ENCODE measurements at regions not wholly inside any gene's neighbourhood (a gene's known extent, or its start where the extent isn't known, plus 50 kb on each side); places are given as distances from the start of the nearest gene placed in this dataset.
"Not testable (repeated sequence)": the region's sequence is repeated elsewhere in the genome, so short reads cannot be mapped to it uniquely, and the experiment has no call there.

GRCh38 chr1:172833954-172834353, 175.1 kb downstream of the FASLG start:
- peaks cover 38% of the 10 kb centered on the region for H3K27me3 ChIP-seq (ENCODE audit: insufficient read depth, low read depth, severe bottlenecking)
- DNase-seq = no peak
- no peak overlapping the region for H3K4me3 ChIP-seq (ENCODE audit: low read depth, low read length)
- H3K27ac ChIP-seq = no peak overlapping the region
- TF ChIP-seq CTCF (IDR thresholded peaks at IDR 0.05; ENCODE audit: low read depth, low read length) = no peak
- H3K9me3 ChIP-seq (ENCODE audit: severe bottlenecking) = no peaks in the 10 kb centered on the region
- H3K36me3 ChIP-seq = no peaks in the 10 kb centered on the region

- Histone ChIP-seq H3K36me3 (no peaks in the 10 kb centered on the region), H3K9me3 (ENCODE audit: severe bottlenecking) (no peaks in the 10 kb centered on the region), H3K27ac (no peak overlapping the region), H3K4me3 (ENCODE audit: low read depth, low read length) (no peak overlapping the region), H3K27me3 (ENCODE audit: insufficient read depth, low read depth, severe bottlenecking) (peaks cover 38% of the 10 kb centered on the region)
- TF ChIP-seq CTCF (IDR thresholded peaks at IDR 0.05; ENCODE audit: low read depth, low read length) = no peak
- DNase-seq = no peak
Measured at GRCh38 chr1:172834609-172835008, 175.7 kb downstream of the FASLG start.

- Histone ChIP-seq H3K4me3 (ENCODE audit: low read depth, low read length) (no peak overlapping the region), H3K36me3 (no peaks in the 10 kb centered on the region), H3K27me3 (ENCODE audit: insufficient read depth, low read depth, severe bottlenecking) (peaks cover 38% of the 10 kb centered on the region), H3K9me3 (ENCODE audit: severe bottlenecking) (no peaks in the 10 kb centered on the region), H3K27ac (no peak overlapping the region)
- DNase-seq = no peak
- no peak for TF ChIP-seq CTCF (IDR thresholded peaks at IDR 0.05; ENCODE audit: low read depth, low read length)
Measured at GRCh38 chr1:172835834-172836233, 176.9 kb downstream of the FASLG start.

- no peaks in the 10 kb centered on the region for H3K36me3 ChIP-seq
- TF ChIP-seq CTCF (IDR thresholded peaks at IDR 0.05; ENCODE audit: low read depth, low read length) = no peak
- DNase-seq = no peak
- peaks cover 41% of the 10 kb centered on the region for H3K27me3 ChIP-seq (ENCODE audit: insufficient read depth, low read depth, severe bottlenecking)
- no peak overlapping the region for H3K4me3 ChIP-seq (ENCODE audit: low read depth, low read length)
- no peak overlapping the region for H3K27ac ChIP-seq
- no peaks in the 10 kb centered on the region for H3K9me3 ChIP-seq (ENCODE audit: severe bottlenecking)
Measured at GRCh38 chr1:172837816-172838679, 179.1 kb downstream of the FASLG start.

GRCh38 chr1:172838680-172839313, 179.9 kb downstream of the FASLG start:
- Histone ChIP-seq H3K36me3 (no peaks in the 10 kb centered on the region), H3K27me3 (ENCODE audit: insufficient read depth, low read depth, severe bottlenecking) (peaks cover 41% of the 10 kb centered on the region), H3K27ac (no peak overlapping the region), H3K4me3 (ENCODE audit: low read depth, low read length) (no peak overlapping the region), H3K9me3 (ENCODE audit: severe bottlenecking) (no peaks in the 10 kb centered on the region)
- no peak for DNase-seq
- TF ChIP-seq CTCF (IDR thresholded peaks at IDR 0.05; ENCODE audit: low read depth, low read length) = no peak

- not testable (repeated sequence) for H3K4me3 ChIP-seq (ENCODE audit: low read depth, low read length); H3K27ac ChIP-seq; H3K36me3 ChIP-seq; H3K9me3 ChIP-seq (ENCODE audit: severe bottlenecking); DNase-seq
- H3K27me3 ChIP-seq (ENCODE audit: insufficient read depth, low read depth, severe bottlenecking) = peaks cover 37% of the 10 kb centered on the region
Measured at GRCh38 chr1:172839639-172840038, 180.7 kb downstream of the FASLG start.

Data from WERI-Rb-1 (cell line).